ENCODE measurements at regions not wholly inside any gene's neighbourhood (a gene's known extent, or its start where the extent isn't known, plus 50 kb on each side); places are given as distances from the start of the nearest gene placed in this dataset.
"Not testable (repeated sequence)": the region's sequence is repeated elsewhere in the genome, so short reads cannot be mapped to it uniquely, and the experiment has no call there.

DNA sequence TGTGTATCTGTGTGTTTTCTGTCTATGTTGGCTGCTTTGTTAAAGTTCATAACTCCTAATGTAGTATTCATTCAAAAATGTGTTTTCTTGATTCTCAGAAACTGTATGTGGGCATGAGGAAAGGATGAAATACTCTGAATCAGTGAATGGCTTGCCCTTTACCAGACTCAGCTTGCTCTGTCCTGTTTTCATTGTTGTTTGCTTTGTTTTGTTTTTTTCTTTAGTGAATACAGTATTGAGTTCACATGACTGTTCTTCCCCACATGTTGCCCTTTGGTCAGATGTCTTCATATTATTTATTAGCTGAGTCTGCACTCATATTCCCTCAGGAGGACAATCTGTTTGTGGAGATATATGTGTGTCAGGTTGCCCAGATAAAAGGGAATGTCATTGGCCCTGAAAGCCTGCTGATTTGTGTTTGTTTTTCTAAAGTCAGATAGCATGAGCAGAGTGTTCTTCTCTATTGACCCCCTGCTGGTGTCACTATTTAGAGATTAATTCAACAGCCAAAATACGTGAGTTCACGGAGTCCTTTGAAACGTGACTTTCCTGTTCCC, 1184.4 kb downstream of the RPA4 start:
- DNase-seq = no peak

GRCh38 chrX:98071331-98071730, 1187.6 kb downstream of the RPA4 start:
- DNase-seq = no peak

- no peak for DNase-seq
These were observed 1193.7 kb downstream of the RPA4 start for GRCh38 chrX:98077440-98077839.

- DNase-seq = no peak
These were observed 1228.0 kb downstream of the RPA4 start for GRCh38 chrX:98111684-98112083.

DNA sequence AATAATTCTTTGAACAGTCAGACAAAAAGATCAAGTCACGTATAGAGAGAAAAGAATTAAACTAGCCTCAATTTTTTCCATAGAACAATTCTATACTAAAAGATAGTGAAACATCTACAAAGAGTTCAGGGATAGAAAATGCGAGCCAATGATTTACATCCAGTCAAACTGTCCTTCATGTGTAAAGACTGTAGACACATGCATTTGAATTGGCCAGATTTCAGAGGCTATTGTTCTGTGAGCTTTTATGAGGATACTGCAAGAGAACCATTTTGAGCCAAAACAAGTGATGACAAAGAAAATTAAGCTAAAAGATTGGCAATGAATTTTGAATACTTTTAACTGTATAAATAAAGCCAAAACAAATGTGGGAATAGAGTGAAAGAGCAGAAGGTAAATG, 1230.3 kb downstream of the RPA4 start:
- no peak for DNase-seq

- DNase-seq = no peak
These were observed 1257.8 kb downstream of the RPA4 start for GRCh38 chrX:98141466-98141865.

GRCh38 chrX:98191003-98191402, 1307.3 kb downstream of the RPA4 start:
- no peak for DNase-seq

GRCh38 chrX:98194036-98194435, 1310.3 kb downstream of the RPA4 start:
- no peak for DNase-seq

- no peak for DNase-seq
These were observed 1320.1 kb downstream of the RPA4 start for GRCh38 chrX:98203800-98204199.

DNA sequence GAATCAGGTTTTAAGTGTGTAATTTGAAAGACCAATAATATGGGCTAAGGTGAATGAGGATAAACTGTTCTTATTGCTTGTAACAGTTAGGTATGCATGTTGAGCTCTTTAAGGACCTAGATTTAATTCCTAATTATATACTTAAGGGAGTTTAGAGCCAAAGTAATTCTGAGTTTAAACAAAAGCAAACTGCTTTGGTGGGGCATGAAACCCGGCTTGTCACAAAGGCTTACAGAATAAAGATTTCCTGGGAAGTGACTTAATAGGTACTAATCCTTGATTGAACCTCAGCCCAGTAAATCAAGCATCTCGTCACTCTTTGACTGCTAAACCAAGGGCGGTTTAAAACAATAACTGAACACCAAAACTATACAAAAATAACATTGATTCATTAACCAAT, 1324.2 kb downstream of the RPA4 start:
- DNase-seq = no peak

- no peak for DNase-seq
These were observed 1347.3 kb downstream of the RPA4 start for GRCh38 chrX:98231003-98231402.

- DNase-seq = not testable (repeated sequence)
These were observed 1356.4 kb downstream of the RPA4 start for GRCh38 chrX:98240061-98240460.

DNA sequence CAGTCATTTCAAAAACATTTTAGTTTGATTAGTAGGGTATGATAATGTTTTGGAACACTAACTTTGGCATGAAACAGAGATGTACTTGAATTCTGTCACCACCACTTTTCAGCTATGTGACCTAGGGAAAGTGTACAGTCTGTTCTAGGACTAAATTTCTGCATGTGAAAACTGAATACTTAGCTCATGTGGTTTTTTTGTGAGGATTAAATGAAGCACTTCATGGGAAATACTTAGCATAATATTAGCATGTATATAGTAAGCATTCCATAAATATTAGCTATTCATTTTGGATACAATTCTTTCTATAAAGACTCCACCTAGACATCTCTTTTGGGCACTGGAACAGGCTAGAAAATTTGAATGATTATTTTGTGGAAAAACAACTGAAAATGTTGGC, 1379.4 kb downstream of the RPA4 start:
- DNase-seq = no peak

DNA sequence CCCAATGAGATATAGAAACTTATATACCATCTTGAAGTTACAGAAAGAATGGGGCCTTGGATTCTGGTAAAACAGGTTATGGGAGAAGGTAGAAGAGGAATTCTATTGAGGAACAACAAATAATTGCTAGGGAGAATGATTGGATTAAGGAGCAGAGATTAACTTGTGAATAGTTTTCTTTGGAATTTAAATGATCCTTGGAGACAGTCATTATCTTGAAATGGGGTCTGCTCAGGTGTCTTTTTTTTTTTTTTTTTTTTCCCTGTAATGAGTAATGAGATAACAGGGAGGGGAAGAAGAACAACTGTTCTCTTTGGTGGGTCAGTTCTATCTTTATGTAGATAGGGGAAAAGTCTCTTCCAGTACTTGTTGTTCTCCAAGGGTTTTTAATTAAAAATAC, 1406.0 kb downstream of the RPA4 start:
- DNase-seq = no peak

DNA sequence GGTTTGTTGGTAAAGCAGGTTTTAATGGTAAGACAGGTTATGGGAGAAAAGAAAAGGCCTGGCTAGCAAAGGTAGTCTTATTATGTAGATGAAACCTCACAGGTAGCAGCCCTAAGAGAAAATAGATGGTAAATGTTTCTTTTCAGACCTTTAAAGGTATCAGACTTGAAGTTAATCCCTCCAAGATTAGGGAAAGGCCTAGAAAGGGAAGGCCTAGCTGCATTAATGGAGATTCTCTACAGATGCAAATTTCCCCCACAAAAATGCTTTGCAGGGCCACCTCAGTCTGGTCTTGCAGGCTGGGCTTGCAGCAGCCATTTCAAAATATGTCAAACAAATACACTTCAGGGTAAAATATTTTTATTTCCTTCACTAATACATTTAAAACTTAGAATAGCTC, 1410.6 kb downstream of the RPA4 start:
- no peak for DNase-seq

GRCh38 chrX:98296129-98296528, 1412.4 kb downstream of the RPA4 start:
- DNase-seq = no peak

DNA sequence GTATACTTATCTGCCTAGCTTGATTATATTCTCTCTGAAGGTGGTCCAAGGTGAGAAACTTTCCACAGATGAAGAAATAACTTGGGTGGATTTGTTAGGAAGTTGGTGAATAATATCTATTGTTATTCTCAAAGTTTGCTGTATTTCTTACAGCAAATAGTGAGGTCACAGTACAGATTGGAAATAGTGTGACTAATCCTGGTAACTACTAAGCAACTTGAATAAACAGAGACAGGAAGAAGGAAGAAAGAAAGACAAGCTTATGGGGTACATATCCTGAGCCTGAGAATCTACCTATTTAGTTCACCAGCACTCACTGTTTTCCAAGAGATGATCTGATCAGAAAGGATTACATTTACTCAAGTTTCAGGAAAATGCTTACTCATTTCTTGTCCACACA, 1416.1 kb downstream of the RPA4 start:
- DNase-seq = no peak

- DNase-seq = not testable (repeated sequence)
These were observed 1416.8 kb downstream of the RPA4 start for GRCh38 chrX:98300536-98300935.

DNA sequence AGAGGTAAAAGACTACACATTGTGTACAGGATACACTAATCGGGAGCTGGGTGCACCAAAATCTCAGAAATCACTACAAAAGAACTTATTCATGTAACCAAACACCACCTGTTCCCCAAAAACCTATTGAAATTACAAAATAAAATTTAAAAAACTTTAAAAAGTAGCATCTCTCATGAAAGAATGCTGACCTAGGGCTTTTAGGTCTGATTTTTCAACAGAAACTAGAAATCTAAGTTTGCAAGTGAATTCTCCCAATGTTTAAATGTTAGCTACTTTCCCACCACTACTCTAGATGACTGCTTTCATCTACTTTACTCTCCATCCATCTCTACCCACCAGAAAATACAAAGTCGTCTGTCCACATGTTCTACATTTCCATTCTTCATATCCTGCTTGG, 1447.7 kb downstream of the RPA4 start:
- no peak for DNase-seq

DNA sequence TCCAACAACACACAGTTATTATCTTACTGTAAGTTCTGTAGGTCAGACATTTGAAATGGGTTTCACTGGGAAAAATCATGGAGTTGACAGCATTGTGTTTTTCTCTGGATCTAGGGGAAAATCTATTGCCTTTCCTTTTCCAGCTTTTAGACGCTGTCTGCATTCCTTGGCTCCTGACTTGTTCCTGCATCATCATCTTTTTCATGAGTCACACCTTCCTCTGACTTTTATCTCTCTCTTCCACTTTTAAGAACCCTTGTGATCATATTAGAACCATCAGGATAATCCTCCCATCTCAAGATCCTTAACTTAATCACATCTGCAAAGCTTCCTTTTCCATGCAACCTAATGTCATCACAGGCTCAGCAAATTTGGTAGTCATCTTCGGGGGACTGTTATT, 1454.8 kb downstream of the RPA4 start:
- DNase-seq = no peak

- no peak for DNase-seq
These were observed 1467.2 kb downstream of the RPA4 start for GRCh38 chrX:98350940-98351339.

DNA sequence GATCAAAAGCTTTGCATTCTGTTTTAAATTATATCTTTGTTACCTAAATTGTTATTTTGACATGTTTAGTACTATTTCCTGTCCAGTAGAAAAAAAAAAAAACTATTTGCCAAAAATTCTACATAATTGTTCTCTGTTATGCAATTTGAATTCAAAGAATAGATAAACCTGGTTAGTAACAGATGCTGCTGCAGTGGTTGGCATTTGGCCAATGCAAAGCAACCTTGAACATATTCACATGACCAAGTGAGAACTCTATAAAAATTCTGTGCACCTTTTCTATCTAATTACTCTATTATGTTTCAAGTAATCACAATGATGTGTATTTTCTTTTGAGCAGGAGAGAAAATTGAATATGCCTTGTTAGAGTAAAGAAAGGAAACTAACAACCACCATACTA, 1473.4 kb downstream of the RPA4 start:
- DNase-seq = no peak

- no peak for DNase-seq
These were observed 1478.9 kb downstream of the RPA4 start for GRCh38 chrX:98362630-98363029.

DNA sequence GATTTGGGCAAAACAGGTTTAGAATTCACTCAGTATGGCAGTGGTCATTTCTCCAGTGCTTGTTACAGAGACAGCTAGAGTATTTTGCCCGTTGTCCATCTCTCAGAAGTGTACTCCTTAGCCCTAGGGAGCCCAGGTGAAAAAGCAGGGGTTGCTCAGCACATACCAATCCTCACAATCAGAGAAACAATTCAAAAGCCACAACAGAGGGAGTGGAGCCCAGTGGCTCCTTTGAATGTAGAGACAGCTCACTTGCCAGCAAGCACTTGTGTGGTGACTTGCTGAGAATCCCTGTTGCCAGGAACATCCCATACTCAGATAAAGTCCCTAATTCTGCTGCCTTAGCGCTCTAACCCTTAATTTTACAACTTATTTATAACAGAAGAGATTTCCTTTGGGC, 1488.3 kb downstream of the RPA4 start:
- DNase-seq = no peak

DNA sequence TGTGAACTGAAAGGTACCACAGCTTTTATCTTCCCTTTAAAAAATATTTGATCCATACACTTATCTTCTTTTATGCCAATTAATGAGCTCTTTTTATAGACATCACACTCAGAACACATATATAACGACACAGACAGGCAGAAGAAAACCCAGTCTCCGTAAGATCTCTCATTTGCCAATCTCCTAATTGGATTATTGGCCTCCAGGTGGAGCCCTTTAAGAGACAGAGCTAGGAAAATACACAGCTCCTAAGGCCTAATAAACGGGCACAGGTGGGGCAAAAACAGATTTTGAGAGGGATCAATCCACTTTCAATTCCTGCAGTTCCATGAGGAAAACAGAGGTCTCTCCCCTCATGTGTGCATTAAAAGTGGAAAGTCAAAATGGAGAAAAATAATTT, 1495.4 kb downstream of the RPA4 start:
- DNase-seq = no peak

DNA sequence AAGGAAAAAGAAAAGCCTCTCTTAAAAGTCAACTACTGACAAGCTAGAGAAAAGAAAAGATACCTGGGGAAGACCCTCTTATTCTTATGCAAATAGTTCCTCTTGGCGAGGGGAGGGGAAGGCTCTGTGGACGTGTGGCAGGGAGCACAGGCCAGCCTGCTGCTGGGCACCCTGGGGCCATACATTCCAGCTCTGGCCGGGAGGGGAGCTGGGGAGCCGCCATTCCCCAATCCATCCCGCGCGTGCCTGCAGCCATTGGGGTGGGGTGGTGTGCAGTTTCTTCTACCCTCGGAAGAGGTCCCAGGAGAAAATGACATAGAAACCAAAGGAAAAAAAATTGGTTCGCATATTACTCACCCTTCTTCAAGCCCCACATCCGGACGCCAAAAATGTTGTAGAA, 1496.4 kb downstream of the RPA4 start:
- DNase-seq = no peak
